Bronchial epithelial cell (primary cell): ENCODE measurements at regions not wholly inside any gene's neighbourhood (a gene's known extent, or its start where the extent isn't known, plus 50 kb on each side); places are given as distances from the start of the nearest gene placed in this dataset.
"Not testable (repeated sequence)": the region's sequence is repeated elsewhere in the genome, so short reads cannot be mapped to it uniquely, and the experiment has no call there.

Source experiments
- DNase-seq: peaks from one replicate; pipeline ENCODE4 v3.0.0-alpha.2; 2010; ENCODE audit warnings: low read depth
- FAIRE-seq: peaks from 2 replicates; lab custom pipeline; 2011; peaks lifted over from hg19 to GRCh38; lab: Jason Lieb, UNC
- H3K27me3 ChIP-seq: 2 replicates; pipeline ENCODE4 v1.5.1; 2011; ENCODE audit warnings: low read length; ENCODE audit not compliant: control insufficient read depth, insufficient read depth
- H3K36me3 ChIP-seq: 2 replicates; pipeline ENCODE4 v1.5.1; 2011; ENCODE audit warnings: low read length; ENCODE audit not compliant: control insufficient read depth, insufficient read depth
- H3K4me3 ChIP-seq: 2 replicates; pipeline ENCODE4 v1.5.1; 2011; ENCODE audit warnings: mild to moderate bottlenecking, low read depth, low read length, control low read depth
- CTCF ChIP-seq: IDR thresholded peaks from 2 replicates; pipeline ENCODE4 v1.5.1; 2011; ENCODE audit warnings: mild to moderate bottlenecking, moderate library complexity, low read length, control low read depth, inconsistent platforms; ENCODE audit not compliant: insufficient read depth, severe bottlenecking

DNA sequence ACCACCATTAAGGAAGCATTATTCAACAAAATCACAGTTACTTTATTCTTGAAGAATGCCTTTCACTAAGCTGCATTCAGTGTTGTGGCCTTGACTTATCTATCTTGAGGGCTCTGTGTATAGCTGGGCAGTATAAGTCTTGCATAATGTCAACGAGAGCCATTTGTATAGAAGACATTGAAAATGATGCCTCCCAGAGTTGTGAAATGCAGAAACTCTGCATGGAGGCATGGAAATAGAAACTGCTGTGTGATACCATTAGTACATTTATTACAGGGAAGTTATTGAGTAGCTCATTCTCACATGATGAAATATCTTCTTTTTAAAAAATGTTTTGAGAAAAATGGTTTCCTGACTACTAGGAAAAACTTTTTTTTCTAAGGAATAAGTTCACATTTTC lies 111.4 kb upstream of the SNX7 start:
- TF ChIP-seq CTCF, result no peak
- Histone ChIP-seq H3K36me3 (no peaks in the 10 kb centered on the region), H3K27me3 (no peaks in the 10 kb centered on the region), H3K4me3 (no peak overlapping the region)
- DNase-seq, result no peak
- no peak for FAIRE-seq

- H3K27me3 ChIP-seq, result no peaks in the 10 kb centered on the region
- DNase-seq (no peak), FAIRE-seq (no peak)
- H3K4me3 ChIP-seq, result no peak overlapping the region
- TF ChIP-seq CTCF, result no peak
- no peaks in the 10 kb centered on the region for H3K36me3 ChIP-seq
These were observed 115.2 kb upstream of the SNX7 start for GRCh38 chr1:98546319-98546718.

DNA sequence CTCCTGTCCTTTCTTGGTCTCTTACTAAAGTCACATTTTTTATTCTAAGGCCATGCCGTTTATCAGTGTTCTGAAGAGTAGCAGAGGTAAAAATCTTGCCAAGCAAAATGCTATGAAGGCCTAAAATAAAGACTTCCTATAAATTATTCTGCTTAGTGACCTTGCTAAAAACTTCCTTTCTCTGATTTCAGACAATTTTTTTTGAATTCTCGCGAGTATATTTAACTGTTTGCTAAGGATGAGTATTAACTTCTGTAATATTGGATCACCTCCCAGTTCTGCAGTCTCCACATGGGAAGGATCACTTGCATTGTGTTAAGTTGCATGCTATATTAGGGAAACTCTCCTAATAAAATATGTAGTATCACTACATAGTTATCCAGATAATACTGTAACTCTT lies 123.4 kb upstream of the SNX7 start:
- DNase-seq, result no peak

DNA sequence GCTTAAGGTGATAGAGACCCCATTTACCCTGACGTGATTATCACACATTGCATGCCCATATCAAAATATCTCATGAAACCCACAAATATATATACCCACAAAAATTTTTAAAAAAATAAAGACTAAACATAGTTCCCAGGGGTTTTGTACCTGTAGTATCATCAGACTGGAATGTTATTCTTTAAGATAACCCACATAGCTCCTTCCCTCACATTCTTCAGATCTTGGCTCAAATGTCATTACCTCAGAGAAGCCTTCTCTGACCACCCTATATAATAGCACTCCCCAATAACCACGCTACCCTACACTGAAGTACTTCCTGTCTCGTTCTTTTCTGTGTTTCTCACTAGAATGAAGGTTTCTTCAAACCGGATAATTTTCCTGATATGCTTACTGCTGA lies 138.3 kb upstream of the SNX7 start:
- FAIRE-seq (no peak), DNase-seq (peak; percentile 1)

More for the DNA sequence above, 123.4 kb upstream of the SNX7 start:
- TF ChIP-seq CTCF, result no peak
- no peak overlapping the region for H3K4me3 ChIP-seq
- no peak for FAIRE-seq
- H3K36me3 ChIP-seq, result no peaks in the 10 kb centered on the region
- H3K27me3 ChIP-seq, result no peaks in the 10 kb centered on the region

GRCh38 chr1:98516306-98516705 lies 145.2 kb upstream of the SNX7 start:
- no peaks in the 10 kb centered on the region for H3K27me3 ChIP-seq
- DNase-seq (peak; percentile 75), FAIRE-seq (peak; percentile 7)
- no peak overlapping the region for H3K4me3 ChIP-seq
- TF ChIP-seq CTCF, result no peak
- no peaks in the 10 kb centered on the region for H3K36me3 ChIP-seq

More for the DNA sequence above, 138.3 kb upstream of the SNX7 start:
- no peak overlapping the region for H3K4me3 ChIP-seq
- no peaks in the 10 kb centered on the region for H3K27me3 ChIP-seq
- TF ChIP-seq CTCF, result no peak
- H3K36me3 ChIP-seq, result no peaks in the 10 kb centered on the region

DNA sequence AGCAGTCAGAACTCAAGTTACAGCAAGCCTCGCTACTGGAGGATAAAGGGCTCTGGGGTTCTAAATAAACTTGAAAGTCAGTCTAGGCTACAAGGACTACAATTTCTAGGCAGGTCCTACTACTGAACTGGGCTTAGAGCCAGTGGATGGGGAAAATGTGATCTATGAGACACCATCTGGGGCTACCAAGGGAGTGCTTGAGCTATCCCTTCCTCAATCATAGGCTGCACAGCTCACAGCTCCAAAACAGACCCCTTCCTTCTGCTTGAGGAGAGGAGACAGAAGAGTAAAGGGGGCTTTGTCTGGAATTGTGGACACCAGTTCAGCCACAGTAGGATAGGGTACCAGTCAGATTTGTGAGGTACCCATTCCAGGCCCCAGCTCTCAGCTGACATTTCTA lies 145.8 kb upstream of the SNX7 start:
- TF ChIP-seq CTCF, result no peak
- Histone ChIP-seq H3K36me3 (no peaks in the 10 kb centered on the region), H3K4me3 (no peak overlapping the region), H3K27me3 (no peaks in the 10 kb centered on the region)
- DNase-seq, result no peak
- peak; percentile 13 for FAIRE-seq

DNA sequence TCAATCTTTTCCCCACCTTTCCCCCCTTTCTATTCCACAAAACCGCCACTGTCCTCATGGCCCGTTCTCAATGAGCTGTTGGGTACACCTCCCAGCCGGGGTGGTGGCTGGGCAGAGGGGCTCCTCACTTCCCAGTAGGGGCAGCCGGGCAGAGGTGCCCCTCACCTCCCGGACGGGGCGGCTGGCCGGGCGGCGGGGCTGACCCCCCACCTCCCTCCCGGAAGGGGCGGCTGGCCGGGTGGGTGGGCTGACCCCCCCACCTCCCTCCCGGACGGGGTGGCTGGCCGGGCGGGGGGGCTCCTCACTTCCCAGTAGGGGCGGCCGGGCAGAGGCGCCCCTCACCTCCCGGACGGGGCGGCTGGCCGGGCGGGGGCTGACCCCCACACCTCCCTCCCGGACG lies 149.3 kb upstream of the SNX7 start:
- not testable (repeated sequence) for FAIRE-seq, H3K36me3 ChIP-seq, DNase-seq, H3K27me3 ChIP-seq, H3K4me3 ChIP-seq
